Dedifferentiated amniotic fluid mesenchymal stem cell (primary cell): ENCODE measurements at regions not wholly inside any gene's neighbourhood (a gene's known extent, or its start where the extent isn't known, plus 50 kb on each side); places are given as distances from the start of the nearest gene placed in this dataset.

Source experiments
- DNase-seq: peaks from one replicate; pipeline ENCODE4 v3.0.0-alpha.2; 2016; ENCODE audit errors: extremely low spot score

GRCh38 chr1:109826930-109827349 lies 63.2 kb upstream of the EPS8L3 start:
- no peak for DNase-seq

- no peak for DNase-seq
These were observed 62.7 kb upstream of the EPS8L3 start for GRCh38 chr1:109826446-109826845.

GRCh38 chr1:109824349-109825115 lies 60.8 kb upstream of the EPS8L3 start:
- no peak for DNase-seq

DNA sequence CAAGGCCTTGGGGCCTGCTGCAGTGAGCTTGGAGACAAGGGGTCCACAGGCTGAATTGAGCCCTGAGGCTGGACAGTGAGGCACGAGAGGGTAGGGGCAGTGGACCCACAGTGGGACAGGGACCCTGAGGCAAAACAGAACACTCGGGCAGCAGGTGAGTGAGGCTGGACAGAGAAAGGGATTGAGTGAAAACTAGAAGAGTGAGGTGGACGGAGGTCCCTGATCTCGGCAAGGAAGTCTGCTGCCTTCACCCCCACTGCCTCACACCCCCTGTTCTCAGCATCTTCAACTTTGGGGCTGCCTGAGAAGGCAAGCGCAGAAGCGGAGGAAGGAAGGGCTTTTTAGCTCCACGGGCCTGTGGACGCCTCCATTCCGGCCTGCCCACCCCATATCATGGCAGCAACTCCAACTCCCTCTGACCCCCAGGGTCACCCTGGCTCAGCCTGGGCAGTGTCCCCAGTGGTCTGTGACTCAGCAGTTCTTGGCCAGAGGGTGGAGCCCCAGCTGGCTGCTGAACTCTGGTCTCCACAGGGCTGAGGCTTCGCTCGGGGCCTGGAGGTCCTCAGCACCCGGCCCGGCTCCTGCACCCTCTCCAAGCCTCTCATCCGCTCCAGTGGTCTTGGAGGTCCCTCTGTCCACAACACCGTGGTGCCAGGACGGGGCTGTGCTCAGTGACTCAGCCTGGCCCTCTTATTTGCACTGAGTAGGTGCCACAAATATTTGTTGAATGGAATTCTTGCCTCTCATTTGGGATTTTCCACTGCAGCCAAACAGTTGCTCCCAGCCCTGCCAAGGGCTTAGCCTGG lies 60.0 kb upstream of the EPS8L3 start:
- DNase-seq: no peak

- no peak for DNase-seq
These were observed 59.2 kb upstream of the EPS8L3 start for GRCh38 chr1:109822749-109823542.

GRCh38 chr1:109821831-109822745 lies 58.4 kb upstream of the EPS8L3 start:
- DNase-seq: no peak

- peak; percentile 88 for DNase-seq
These were observed 57.5 kb upstream of the EPS8L3 start for GRCh38 chr1:109821221-109821669.

DNA sequence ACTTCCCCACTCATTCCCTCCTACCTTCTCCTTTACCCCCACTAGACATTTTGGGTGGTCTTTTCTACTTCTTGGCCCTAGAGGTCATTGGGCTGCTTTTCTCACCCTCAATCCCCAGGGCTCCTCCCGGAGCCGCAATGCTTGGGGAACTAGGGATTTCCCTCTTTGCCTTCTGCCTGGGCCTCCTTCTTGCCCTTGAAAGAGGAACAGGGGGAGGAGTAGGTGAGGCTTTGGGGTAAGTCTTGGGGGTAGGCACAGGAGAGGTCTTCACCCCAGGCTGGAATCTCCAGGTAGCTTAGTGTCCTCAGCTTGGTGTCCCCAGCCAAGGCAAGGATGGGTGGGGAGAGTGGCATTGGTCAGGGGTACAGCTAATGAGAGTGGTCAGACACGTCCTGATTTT lies 56.2 kb upstream of the EPS8L3 start:
- no peak for DNase-seq

DNA sequence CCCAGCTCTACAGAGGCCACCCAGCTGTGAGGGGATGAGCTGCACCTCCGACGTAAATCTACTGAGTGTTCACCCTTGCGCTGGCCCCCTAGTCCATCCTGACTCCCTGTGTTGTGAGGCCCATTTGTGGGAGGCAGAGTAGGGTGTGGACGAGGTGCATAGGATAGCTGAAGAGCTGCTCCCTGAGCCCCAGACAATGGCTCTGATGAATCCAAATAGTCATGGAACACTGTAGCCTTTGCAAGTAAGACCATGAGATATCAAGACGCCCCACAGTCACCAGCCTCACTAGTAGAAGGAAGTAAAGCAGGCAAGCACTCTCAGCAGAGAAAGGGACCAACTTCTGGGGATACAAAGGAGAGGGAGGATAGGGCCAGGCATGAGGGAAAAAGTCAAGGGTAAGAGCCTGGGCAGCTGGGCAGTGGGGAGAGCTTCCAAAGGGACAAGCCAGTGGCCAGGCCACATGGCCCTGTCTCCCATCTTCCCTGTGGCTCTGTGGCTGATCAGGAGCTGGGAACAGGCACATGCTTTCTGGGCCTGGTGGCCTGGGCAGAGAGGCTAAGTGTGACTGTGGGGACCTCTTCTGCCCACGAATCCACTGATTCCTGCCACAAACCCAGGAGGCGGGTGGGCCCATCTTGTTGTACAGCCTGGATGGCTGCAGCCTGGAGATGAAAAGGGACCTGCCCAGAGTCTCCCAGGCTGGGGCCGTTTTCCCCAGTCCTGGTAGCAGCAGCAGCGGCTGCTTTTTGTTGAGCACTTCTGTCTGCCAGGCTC lies 55.5 kb upstream of the EPS8L3 start:
- DNase-seq: no peak

DNA sequence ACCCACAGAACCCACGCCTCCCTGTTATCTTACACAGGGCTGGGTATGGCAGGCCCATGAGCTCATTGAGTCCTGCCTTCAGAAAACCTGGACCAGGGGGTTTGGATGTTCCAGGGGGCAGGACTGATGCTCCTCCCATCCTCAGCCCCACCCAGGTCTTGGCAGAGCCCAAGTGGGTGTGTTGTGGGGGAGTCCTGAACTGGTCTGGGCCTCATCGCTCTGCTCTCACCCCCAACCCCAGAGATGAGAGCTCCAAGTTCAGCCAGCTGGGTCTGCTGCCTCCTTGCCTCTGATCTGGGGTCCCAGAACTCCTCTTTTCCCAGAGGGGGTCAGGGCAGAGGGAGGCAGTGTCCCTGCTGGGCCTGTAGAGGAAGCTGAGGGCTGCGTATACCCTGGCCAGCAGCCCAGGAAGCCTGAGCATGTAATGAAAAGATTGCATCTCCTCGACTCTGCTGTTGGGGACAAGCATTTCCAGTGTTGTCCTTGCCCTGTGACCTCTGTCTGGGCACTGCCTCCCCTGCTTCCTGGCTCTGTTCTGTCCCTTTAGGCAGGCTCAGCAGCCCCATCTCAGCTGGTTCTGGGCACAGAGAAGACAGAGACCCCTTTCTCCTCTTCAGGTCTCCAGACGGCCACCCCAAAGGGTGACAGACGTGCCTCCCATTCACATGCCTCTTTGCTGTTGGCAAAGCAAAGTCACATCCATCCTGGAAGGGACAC lies 54.7 kb upstream of the EPS8L3 start:
- no peak for DNase-seq

GRCh38 chr1:109817881-109818270 lies 54.2 kb upstream of the EPS8L3 start:
- DNase-seq: no peak

DNA sequence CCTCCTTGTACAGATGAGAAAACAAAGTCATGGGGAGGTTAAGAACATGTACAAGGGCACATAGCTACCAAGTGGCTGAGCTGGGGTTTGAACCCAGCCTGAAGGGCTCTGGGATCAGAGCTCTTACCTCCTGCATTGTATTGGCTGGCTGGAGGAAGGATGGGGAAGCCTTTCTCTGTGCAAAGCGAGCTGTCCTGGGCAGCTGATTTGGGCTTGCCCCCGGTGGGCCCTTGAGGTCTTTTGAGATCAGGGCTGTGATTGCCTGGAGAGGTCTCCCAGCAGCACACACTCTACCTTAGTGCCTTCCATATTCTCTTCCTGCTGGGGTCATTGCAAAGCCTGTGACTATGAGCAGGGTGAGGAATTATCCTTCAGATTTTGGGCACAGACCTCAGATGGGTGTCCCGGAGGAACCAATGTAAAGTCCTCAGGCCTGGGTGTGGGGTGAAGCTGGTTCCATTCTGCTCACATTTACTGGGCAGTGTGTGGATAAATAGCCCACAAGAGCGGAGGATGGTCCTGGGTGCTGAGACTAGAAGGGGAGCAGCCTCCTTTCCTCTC lies 53.3 kb upstream of the EPS8L3 start:
- DNase-seq: no peak

GRCh38 chr1:109816175-109816811 lies 52.6 kb upstream of the EPS8L3 start:
- DNase-seq: no peak

- DNase-seq: no peak
These were observed 52.1 kb upstream of the EPS8L3 start for GRCh38 chr1:109815809-109816174.

DNA sequence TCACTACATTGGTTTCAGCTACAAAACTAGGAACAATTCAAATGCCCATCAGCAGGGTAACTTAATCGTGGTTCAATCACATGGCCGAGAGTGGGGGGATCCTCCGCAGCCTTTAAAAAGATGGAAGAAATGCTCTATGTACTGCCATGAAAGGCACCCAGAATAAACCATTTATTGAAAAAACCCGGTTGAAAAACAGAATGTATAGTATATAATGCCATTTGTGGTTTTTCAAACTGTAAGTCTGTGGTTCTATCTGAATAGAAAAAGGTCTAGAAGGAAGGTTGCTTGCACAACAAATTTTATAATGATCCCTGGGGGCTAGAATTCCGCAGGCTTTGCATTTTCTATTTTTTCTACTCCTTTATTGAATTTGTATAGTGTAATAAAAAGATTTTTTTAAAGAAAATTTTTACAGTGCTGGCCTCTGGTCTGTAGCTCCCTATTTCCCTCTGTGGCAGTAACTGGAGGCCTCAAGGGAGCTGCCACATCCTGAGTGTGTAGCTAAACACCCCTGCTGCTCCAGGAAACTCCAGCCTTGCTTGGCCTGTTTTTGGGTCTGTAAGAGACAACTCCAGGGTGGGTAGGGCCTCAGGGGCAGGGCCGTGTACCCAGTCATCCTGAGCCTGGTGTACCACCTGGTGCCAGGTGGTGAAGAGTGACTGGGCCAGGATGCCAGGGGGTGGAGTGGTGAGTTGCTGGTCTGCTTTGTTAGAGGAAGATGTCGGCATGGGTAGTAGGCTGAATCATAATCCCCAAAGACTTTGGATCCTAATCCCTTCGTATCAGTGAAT lies 51.5 kb upstream of the EPS8L3 start:
- DNase-seq: no peak

- no peak for DNase-seq
These were observed 50.5 kb upstream of the EPS8L3 start for GRCh38 chr1:109814223-109814622.
